GM21447 (cell line): ENCODE measurements at regions not wholly inside any gene's neighbourhood (a gene's known extent, or its start where the extent isn't known, plus 50 kb on each side); places are given as distances from the start of the nearest gene placed in this dataset.

Experiments
- ATAC-seq: cut with Tn5 transposase; IDR thresholded peaks from one replicate; pipeline ENCODE4 v1.9.1; 2021; ENCODE audit not compliant: unreplicated experiment

GRCh38 chr3:144287001-144287400 lies 315.4 kb downstream of the DIPK2A start:
- no peak for ATAC-seq

- no peak for ATAC-seq
Measured at GRCh38 chr3:144289057-144289456, 317.4 kb downstream of the DIPK2A start.

- peak; percentile 84 for ATAC-seq
Measured at GRCh38 chr3:144294659-144295538, 323.3 kb downstream of the DIPK2A start.

- ATAC-seq, result no peak
Measured at GRCh38 chr3:144295613-144296012, 324.0 kb downstream of the DIPK2A start.

GRCh38 chr3:144296808-144297207 lies 325.2 kb downstream of the DIPK2A start:
- ATAC-seq, result peak; percentile 44

GRCh38 chr3:144301863-144302262 lies 330.2 kb downstream of the DIPK2A start:
- ATAC-seq, result no peak

- ATAC-seq, result no peak
Measured at GRCh38 chr3:144307951-144308350, 336.3 kb downstream of the DIPK2A start.

- ATAC-seq, result no peak
Measured at GRCh38 chr3:144308396-144308795, 336.8 kb downstream of the DIPK2A start.

GRCh38 chr3:144312702-144313101 lies 341.1 kb downstream of the DIPK2A start:
- no peak for ATAC-seq

- no peak for ATAC-seq
Measured at GRCh38 chr3:144314946-144315345, 343.3 kb downstream of the DIPK2A start.

GRCh38 chr3:144317961-144318360 lies 346.3 kb downstream of the DIPK2A start:
- ATAC-seq, result no peak

- no peak for ATAC-seq
Measured at GRCh38 chr3:144324076-144324475, 352.5 kb downstream of the DIPK2A start.

- ATAC-seq, result no peak
Measured at GRCh38 chr3:144332868-144333267, 361.2 kb downstream of the DIPK2A start.

- ATAC-seq, result no peak
Measured at GRCh38 chr3:144341471-144341870, 369.8 kb downstream of the DIPK2A start.

GRCh38 chr3:144343343-144343742 lies 371.7 kb downstream of the DIPK2A start:
- no peak for ATAC-seq

GRCh38 chr3:144343777-144344176 lies 372.2 kb downstream of the DIPK2A start:
- no peak for ATAC-seq

- ATAC-seq, result no peak
Measured at GRCh38 chr3:144344925-144345548, 373.4 kb downstream of the DIPK2A start.

- ATAC-seq, result no peak
Measured at GRCh38 chr3:144350125-144350524, 378.5 kb downstream of the DIPK2A start.

GRCh38 chr3:144351011-144351410 lies 379.4 kb downstream of the DIPK2A start:
- no peak for ATAC-seq

GRCh38 chr3:144351773-144352365 lies 380.2 kb downstream of the DIPK2A start:
- ATAC-seq, result no peak

GRCh38 chr3:144358191-144358590 lies 386.6 kb downstream of the DIPK2A start:
- no peak for ATAC-seq

- no peak for ATAC-seq
Measured at GRCh38 chr3:144361002-144361401, 389.4 kb downstream of the DIPK2A start.
